HepG2 (cell line): ENCODE measurements at regions not wholly inside any gene's neighbourhood (a gene's known extent, or its start where the extent isn't known, plus 50 kb on each side); places are given as distances from the start of the nearest gene placed in this dataset.

Source experiments
- AGO2 ChIP-seq: fragments of 200-400 bp; formaldehyde crosslinking; optimal IDR thresholded peaks from 2 replicates; pipeline ENCODE3; 2017; ENCODE audit warnings: mild to moderate bottlenecking, low read depth, low read length, moderate library complexity
- CC2D1A ChIP-seq: sonication (generic); formaldehyde crosslinking; IDR thresholded peaks from 2 replicates; pipeline ENCODE4 v1.8.1; 2023; ENCODE audit warnings: mild to moderate bottlenecking, missing genetic modification reagents
- CHCHD3 ChIP-seq: sonication (generic); formaldehyde crosslinking; IDR thresholded peaks from 2 replicates; pipeline ENCODE4 v1.8.0; 2022; ENCODE audit warnings: mild to moderate bottlenecking, missing genetic modification reagents, moderate library complexity
- HMG20A ChIP-seq: IDR thresholded peaks from 2 replicates; pipeline ENCODE4 v1.6.1; 2016; ENCODE audit warnings: borderline replicate concordance
- MAX ChIP-seq: IDR thresholded peaks from 2 replicates; pipeline ENCODE4 v1.6.1; 2012; ENCODE audit warnings: inconsistent platforms
- NKX3-1 ChIP-seq: sonication (generic); formaldehyde crosslinking; IDR thresholded peaks from 2 replicates; pipeline ENCODE4 v1.5.0; 2020; ENCODE audit warnings: missing genetic modification reagents
- NR2F6 ChIP-seq, 2 experiments: IDR thresholded peaks; 2 replicates each; pipeline ENCODE4 v1.6.1; 2016; ENCODE audit warnings: antibody characterized with exemption in 1 of 2, mild to moderate bottlenecking in 1 of 2
- PHF5A ChIP-seq: IDR thresholded peaks from one replicate; pipeline ENCODE4 v1.6.1; 2018; ENCODE audit warnings: low read depth, missing genetic modification reagents; ENCODE audit not compliant: unreplicated experiment
- RAD51 ChIP-seq: fragments of 450-650 bp; IDR thresholded peaks from 2 replicates; pipeline ENCODE4 v1.6.1; 2016; ENCODE audit warnings: borderline replicate concordance
- RFX5 ChIP-seq: IDR thresholded peaks from 2 replicates; pipeline ENCODE4 v1.6.1; 2011; ENCODE audit warnings: low read depth, low read length, improper control_type of control experiment
- SCMH1 ChIP-seq: sonication (generic); formaldehyde crosslinking; IDR thresholded peaks from 2 replicates; pipeline ENCODE4 v1.9.0; 2021; ENCODE audit warnings: missing genetic modification reagents, mild to moderate bottlenecking, borderline replicate concordance
- SMARCC2 ChIP-seq: fragments of 450-650 bp; IDR thresholded peaks from 2 replicates; pipeline ENCODE4 v1.6.1; 2017; ENCODE audit warnings: antibody characterized with exemption, mild to moderate bottlenecking
- TCF7L2 ChIP-seq: IDR thresholded peaks from 2 replicates; pipeline ENCODE4 v1.6.1; 2011; ENCODE audit warnings: mild to moderate bottlenecking, low read depth, low read length, moderate library complexity
- TOE1 ChIP-seq: sonication (generic); formaldehyde crosslinking; IDR thresholded peaks from 2 replicates; pipeline ENCODE4 v1.4.0; 2020; ENCODE audit warnings: mild to moderate bottlenecking, missing genetic modification reagents
- ZFP36 ChIP-seq: fragments of 150-350 bp; IDR thresholded peaks from 2 replicates; pipeline ENCODE4 v1.6.1; 2018; ENCODE audit warnings: borderline replicate concordance, low read length, low read depth; ENCODE audit not compliant: partially characterized antibody
- ZNF235 ChIP-seq: sonication (generic); formaldehyde crosslinking; IDR thresholded peaks from 2 replicates; pipeline ENCODE4 v1.8.1; 2023; ENCODE audit warnings: mild to moderate bottlenecking, missing genetic modification reagents, borderline replicate concordance
- ZNF263 ChIP-seq: sonication (generic); formaldehyde crosslinking; IDR thresholded peaks from 2 replicates; pipeline ENCODE4 v1.4.0; 2020; ENCODE audit warnings: missing genetic modification reagents
- ZNF430 ChIP-seq: sonication (generic); formaldehyde crosslinking; IDR thresholded peaks from 2 replicates; pipeline ENCODE4 v1.9.0; 2021; ENCODE audit warnings: mild to moderate bottlenecking, missing genetic modification reagents
- ZNF713 ChIP-seq: sonication (generic); formaldehyde crosslinking; IDR thresholded peaks from 2 replicates; pipeline ENCODE4 v1.4.0; 2020; ENCODE audit warnings: mild to moderate bottlenecking, missing genetic modification reagents
- ZSCAN30 ChIP-seq: sonication (generic); formaldehyde crosslinking; IDR thresholded peaks from 2 replicates; pipeline ENCODE4 v1.5.0; 2020; ENCODE audit warnings: mild to moderate bottlenecking, missing genetic modification reagents
- TF ChIP-seq, protein P1 (sequence below): sonication (generic); formaldehyde crosslinking; IDR thresholded peaks from 2 replicates; pipeline ENCODE4 v1.8.1; 2023; ENCODE audit warnings: mild to moderate bottlenecking, missing genetic modification reagents
- TF ChIP-seq, protein P2 (sequence below): IDR thresholded peaks from 2 replicates; pipeline ENCODE4 v1.6.1; 2018; ENCODE audit warnings: missing genetic modification reagents
- TF ChIP-seq, protein P3 (sequence below): sonication (generic); formaldehyde crosslinking; IDR thresholded peaks from 2 replicates; pipeline ENCODE4 v1.5.0; 2020; ENCODE audit warnings: mild to moderate bottlenecking, missing genetic modification reagents
- TF ChIP-seq, protein P4 (sequence below): IDR thresholded peaks from 2 replicates; pipeline ENCODE4 v1.6.1; 2016; ENCODE audit warnings: missing biosample characterization, missing genetic modification reagents, low read depth

DNA sequence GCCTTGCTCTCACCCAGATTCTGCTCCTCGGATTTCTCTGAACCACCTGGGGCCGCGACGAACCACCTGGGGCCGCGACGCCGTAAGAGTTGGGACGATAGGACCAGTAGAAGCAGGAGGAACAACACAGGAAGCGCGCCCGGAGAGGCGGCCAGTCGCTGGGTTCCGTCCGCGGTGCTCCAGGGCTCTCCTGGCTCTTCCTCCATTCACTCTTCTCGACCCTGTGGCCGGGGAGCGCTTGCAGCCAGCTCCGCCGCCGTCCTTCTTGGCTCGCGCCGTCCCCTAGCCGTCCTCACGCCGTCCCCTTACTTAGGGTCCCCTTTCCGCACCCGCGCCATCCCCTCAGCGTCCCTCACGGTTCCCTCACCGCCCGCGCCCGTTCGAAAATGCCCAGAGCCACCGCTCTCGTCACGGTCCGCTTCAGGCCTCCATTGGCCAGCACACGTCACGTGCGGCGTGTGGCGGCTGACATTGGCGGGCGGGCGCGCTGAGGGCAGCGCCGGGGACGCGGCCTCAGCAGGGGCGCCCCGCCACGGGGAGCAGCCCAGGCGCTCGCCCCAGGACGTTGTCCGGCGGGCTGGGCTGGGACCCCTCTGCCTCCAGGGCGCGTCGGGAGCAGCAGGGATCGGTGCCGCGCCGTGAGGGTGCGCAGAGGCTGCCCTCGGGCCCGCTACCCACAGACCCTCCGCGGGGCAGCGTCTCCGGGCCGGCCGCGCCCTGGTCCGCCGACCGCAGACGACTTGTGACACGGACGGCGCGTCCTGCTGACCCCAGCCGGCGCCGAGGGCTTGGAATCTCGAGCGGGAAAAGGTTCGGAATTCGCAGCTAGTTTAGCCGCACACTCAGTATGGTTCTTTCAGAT, 53.7 kb upstream of the PTPDC1 start (continued):
- TF ChIP-seq, protein P1, sequence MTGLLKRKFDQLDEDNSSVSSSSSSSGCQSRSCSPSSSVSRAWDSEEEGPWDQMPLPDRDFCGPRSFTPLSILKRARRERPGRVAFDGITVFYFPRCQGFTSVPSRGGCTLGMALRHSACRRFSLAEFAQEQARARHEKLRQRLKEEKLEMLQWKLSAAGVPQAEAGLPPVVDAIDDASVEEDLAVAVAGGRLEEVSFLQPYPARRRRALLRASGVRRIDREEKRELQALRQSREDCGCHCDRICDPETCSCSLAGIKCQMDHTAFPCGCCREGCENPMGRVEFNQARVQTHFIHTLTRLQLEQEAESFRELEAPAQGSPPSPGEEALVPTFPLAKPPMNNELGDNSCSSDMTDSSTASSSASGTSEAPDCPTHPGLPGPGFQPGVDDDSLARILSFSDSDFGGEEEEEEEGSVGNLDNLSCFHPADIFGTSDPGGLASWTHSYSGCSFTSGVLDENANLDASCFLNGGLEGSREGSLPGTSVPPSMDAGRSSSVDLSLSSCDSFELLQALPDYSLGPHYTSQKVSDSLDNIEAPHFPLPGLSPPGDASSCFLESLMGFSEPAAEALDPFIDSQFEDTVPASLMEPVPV (CRISPR knock-in tag): peak; percentile 80; the same call in 1 of the 2 replicates
- TF ChIP-seq CC2D1A (CRISPR knock-in tag): 0 out of 2 replicates have a peak, but pooled peaks have one; percentile 26
- no peak for TF ChIP-seq ZFP36
- TF ChIP-seq TCF7L2: no peak
- no peak for TF ChIP-seq ZSCAN30
- peak; percentile 85 for TF ChIP-seq NKX3-1 (CRISPR knock-in tag)
- no peak for TF ChIP-seq SCMH1 (CRISPR knock-in tag)
- 0 out of 2 replicates have a peak, but pooled peaks have one; percentile 19 for TF ChIP-seq HMG20A
- peak; percentile 73 for TF ChIP-seq RFX5
- TF ChIP-seq, protein P2, sequence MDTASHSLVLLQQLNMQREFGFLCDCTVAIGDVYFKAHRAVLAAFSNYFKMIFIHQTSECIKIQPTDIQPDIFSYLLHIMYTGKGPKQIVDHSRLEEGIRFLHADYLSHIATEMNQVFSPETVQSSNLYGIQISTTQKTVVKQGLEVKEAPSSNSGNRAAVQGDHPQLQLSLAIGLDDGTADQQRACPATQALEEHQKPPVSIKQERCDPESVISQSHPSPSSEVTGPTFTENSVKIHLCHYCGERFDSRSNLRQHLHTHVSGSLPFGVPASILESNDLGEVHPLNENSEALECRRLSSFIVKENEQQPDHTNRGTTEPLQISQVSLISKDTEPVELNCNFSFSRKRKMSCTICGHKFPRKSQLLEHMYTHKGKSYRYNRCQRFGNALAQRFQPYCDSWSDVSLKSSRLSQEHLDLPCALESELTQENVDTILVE (CRISPR knock-in tag): no peak
- TF ChIP-seq NR2F6 (IDR thresholded peaks at IDR 0.05): no peak
- TF ChIP-seq NR2F6 (CRISPR knock-in tag; IDR thresholded peaks at IDR 0.05): peak; percentile 36; the same call in 1 of the 2 replicates
- TF ChIP-seq MAX: peak; percentile 92
- peak; percentile 70; the same call in 1 of the 2 replicates for TF ChIP-seq ZNF430 (CRISPR knock-in tag)
- no peak for TF ChIP-seq SMARCC2
- peak; percentile 94 for TF ChIP-seq CHCHD3 (CRISPR knock-in tag)
- TF ChIP-seq AGO2: no peak
- TF ChIP-seq, protein P3, sequence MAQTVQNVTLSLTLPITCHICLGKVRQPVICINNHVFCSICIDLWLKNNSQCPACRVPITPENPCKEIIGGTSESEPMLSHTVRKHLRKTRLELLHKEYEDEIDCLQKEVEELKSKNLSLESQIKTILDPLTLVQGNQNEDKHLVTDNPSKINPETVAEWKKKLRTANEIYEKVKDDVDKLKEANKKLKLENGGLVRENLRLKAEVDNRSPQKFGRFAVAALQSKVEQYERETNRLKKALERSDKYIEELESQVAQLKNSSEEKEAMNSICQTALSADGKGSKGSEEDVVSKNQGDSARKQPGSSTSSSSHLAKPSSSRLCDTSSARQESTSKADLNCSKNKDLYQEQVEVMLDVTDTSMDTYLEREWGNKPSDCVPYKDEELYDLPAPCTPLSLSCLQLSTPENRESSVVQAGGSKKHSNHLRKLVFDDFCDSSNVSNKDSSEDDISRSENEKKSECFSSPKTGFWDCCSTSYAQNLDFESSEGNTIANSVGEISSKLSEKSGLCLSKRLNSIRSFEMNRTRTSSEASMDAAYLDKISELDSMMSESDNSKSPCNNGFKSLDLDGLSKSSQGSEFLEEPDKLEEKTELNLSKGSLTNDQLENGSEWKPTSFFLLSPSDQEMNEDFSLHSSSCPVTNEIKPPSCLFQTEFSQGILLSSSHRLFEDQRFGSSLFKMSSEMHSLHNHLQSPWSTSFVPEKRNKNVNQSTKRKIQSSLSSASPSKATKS (CRISPR knock-in tag): no peak; the same call in 1 of the 2 replicates
- peak; percentile 52 for TF ChIP-seq PHF5A
- peak; percentile 29; the same call in 1 of the 2 replicates for TF ChIP-seq ZNF713 (CRISPR knock-in tag)
- TF ChIP-seq, protein P4, sequence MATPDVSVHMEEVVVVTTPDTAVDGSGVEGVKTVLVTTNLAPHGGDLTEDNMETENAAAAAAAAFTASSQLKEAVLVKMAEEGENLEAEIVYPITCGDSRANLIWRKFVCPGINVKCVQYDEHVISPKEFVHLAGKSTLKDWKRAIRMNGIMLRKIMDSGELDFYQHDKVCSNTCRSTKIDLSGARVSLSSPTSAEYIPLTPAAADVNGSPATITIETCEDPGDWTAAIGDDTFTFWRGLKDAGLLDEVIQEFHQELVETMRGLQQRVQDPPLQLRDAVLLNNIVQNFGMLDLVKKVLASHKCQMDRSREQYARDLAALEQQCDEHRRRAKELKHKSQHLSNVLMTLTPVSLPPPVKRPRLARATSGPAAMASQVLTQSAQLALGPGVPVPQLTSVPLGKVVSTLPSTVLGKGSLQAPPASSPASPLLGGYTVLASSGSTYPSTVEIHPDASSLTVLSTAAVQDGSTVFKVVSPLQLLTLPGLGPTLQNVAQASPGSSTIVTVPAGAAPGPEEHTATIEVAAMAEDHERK (CRISPR knock-in tag): no peak
- TF ChIP-seq TOE1 (CRISPR knock-in tag): peak; percentile 31; the same call in 1 of the 2 replicates
- TF ChIP-seq RAD51: peak; percentile 61; the same call in 1 of the 2 replicates
- TF ChIP-seq ZNF263 (CRISPR knock-in tag): peak; percentile 86
- peak; percentile 98 for TF ChIP-seq ZNF235 (CRISPR knock-in tag)
